ENCODE measurements at regions not wholly inside any gene's neighbourhood (a gene's known extent, or its start where the extent isn't known, plus 50 kb on each side); places are given as distances from the start of the nearest gene placed in this dataset.

- DNase-seq, result no peak
Measured at GRCh38 chr11:90803831-90804230, 581.0 kb upstream of the CHORDC1 start.

- no peak for DNase-seq
Measured at GRCh38 chr11:90803366-90803765, 580.5 kb upstream of the CHORDC1 start.

DNA sequence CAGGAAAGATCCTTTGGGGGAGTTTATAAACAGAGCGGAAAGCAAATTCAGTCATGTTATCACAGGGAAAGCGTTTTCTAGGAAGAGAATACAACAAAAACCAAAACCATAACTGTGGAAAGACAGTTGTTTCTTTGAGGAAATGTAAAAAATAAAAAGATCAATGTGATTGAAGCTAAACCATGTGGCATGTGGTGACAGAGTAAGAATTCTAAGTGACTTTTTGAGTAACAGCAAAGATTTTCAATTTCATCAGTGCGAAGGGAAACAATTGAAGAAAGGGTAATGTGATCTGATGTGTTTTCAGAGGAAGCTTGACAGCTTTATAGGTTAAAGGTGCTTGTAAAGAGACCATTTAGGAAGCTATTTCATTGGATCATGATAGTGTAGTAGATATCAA is 575.9 kb upstream of the CHORDC1 start:
- no peak for DNase-seq

GRCh38 chr11:90795746-90796145 is 572.9 kb upstream of the CHORDC1 start:
- DNase-seq, result no peak

- DNase-seq, result no peak
Measured at GRCh38 chr11:90788961-90789360, 566.1 kb upstream of the CHORDC1 start.

DNA sequence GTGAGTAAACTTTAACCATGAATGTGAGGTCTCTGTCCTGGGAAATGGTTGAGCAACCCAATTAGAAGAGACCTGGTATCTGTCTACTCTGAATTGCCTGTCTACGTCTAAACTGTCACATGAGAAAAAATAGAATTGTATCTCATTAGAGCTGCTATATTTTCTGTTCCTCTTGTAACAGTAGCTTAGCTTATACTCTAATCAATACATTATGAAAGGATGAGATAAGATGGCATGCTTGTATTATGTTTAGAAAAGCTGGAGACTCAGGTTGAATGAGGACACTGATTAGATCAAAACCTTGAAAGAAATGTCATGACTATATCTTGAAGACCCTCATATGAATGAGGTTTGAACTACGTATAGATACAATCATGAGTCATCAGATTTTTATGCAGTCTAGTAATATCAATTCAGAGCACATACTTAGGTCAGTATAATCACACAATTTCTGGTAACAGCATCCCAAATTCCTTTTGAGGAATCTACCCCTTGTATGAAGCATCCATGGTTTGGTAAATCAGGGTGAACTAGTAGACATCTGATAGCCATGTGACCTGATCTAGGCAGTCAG is 561.5 kb upstream of the CHORDC1 start:
- no peak for DNase-seq

DNA sequence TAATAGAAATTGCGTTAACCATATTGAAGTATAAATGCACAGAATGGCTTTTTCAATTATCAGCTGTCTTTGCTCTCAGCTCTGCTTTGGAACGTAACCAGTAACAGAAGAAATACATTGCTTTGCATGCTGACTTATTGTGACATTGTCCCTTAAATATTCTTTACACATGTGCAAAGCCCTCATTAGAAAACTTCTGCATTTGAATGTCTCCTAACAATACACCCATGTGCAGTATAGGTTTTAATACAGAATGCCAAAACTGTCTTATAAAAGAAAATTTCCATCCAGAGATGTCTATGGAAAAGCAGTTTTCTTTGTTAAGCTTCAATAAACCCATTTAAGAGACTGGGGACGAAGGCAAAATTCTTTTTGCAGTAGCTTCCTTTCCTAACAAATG is 560.3 kb upstream of the CHORDC1 start:
- DNase-seq, result no peak

DNA sequence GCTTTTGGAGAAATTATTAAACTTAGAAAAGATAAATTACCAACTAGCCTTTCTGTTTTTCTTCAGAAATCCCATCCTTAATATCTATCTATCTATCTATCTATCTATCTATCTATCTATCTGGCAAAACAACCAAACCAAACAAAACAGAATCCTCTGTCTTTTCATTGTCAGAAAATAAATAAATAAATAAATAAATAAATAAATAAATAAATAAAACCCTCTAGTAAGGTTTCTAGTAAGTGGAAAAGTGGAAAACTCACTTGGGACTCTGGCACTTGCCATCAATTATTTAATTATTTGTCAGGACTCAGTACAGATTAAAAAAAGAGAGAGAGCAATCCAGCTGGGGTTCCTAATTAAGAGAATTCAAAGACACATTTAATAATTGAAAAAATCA is 556.2 kb upstream of the CHORDC1 start:
- no peak for DNase-seq

DNA sequence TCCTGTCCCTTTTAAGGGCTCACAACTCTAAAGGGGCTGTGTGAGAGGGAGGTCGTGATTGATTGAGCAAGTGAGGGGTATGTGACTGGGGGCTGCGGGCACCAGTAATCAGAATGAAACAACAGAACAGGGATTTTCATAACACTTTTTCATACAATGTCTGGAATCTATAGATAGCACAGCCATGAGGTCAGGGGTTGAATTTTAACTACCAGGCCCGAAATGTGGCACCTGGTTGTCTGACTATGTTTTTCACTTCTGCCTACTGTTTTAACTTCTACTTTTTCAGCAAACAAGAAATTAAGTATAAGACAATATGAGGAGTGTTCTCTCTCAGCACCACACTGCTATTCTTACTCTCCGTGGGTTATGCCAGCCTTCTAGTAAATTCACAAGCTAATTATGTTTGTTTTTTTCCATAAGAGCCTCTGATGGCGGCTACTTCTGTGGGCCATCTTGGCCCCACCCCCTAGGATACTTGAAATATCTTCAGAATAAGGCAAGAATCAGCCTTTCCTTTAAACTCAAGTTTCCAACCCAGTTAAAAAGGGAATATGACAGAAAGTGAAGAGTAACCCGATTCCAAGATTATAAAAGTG is 552.8 kb upstream of the CHORDC1 start:
- DNase-seq, result no peak

DNA sequence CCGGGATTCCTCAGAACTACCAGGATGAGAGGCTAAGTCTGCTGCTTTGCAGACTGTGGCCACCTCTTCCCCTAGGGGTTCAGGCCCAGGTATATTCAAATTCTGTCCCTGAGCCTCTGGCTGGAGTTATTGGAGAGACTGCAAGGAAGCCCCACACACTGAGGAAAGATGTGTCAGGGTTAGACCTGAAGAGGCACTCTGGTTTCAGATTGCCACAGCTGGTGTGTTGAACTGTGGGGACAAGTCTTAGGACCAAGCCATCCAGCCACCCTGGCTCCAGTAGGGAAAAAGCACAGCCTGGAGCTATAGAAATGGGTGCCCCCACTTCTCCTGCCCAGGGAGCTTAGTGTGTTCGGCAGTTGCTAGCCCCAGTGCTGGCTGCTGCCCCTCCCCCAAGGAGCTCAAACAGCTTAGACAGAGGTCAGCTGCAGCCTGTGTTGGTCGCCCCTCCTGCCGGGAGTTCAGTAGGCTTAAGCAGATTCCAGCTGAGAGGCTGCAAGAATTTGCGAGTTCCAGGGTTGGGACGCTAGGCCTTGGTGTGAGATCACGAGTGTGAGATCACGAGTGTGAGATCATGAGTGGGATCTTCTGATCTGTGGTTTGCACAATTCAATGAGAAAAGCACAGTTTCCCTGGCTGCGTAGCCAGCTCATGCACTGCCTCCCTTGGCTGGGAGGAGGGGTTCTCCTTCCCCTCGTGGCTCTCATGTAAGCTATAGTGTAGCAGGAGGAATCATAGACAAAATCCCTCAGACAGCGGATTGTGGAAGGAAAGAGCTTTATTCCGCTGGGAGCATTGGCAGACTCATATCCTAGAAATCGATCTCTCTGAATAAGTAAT is 552.1 kb upstream of the CHORDC1 start:
- DNase-seq, result no peak

DNA sequence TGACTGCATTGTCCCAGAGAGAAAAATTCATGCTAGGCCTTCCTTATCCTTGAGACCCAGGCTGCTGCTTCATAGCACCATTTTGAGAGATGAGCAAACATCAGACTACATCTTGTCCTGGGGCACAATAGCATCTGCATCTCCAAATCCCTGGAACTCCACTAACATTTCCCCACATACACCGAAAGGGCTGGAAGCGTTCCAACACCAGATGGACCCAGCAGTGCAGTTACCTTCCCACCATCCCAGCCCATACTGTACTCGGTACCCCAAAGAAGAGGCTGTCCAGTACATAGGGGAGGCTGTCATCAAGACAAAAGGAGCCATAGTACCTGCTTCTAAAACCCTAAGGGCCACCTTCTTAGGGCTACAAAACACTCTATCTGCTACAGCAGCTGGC is 547.2 kb upstream of the CHORDC1 start:
- DNase-seq, result no peak

DNA sequence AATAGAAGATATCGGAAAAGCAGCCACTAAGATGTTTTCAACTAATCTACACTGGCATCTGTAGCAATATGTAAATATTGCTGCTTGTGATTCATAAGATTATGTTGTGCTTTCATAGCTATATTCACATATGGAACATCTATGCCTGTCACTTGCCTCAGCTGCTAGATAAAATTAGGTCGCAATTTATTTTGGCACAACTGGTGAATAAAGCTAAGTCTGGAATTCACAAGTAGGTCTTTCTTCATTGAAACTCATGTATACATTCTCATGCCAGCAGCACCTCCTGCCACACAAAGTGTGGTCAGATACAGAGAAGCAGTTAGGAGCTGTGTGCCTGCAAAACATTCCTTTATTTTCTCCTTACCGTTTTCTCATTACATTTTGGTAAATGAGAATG is 543.3 kb upstream of the CHORDC1 start:
- no peak for DNase-seq

DNA sequence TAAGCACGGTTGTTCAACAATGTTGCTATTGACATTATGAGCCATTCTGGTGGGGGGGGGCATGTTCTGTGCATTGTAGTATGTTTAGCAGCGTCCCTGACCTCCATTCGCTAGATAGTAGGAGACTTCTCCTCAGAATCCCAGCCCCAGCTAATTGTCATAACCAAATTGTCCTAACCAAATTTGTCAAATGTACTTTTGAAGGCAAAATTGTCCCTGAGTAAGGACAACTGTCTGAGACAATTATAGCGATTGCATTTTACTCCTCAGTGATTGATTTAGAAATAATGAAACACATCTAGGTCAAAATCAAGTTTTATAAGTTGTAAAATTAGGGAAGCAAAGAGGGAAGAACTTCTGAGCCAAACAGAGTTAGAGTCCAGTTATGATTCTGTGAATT is 541.8 kb upstream of the CHORDC1 start:
- DNase-seq, result no peak

- DNase-seq, result no peak
Measured at GRCh38 chr11:90757849-90758494, 535.1 kb upstream of the CHORDC1 start.

- DNase-seq, result no peak
Measured at GRCh38 chr11:90756617-90757016, 533.8 kb upstream of the CHORDC1 start.

DNA sequence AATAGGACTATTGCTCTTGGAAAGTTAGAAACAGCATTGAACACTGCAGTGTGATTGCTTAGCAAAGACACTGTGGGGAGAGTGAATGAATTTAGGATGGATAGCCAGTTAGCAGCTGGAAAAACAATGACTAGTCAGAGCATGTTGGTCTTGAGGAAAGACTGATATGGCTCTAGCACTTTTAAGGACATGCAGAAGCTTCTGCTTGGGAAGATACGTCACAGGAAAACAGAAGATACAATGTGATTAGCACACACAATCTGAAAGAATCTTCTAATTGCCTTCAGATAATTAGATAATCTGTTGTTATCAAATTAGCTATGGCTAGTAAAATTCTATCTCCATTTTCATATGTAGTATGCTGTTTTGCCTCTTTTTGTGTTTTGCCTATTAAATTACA is 530.7 kb upstream of the CHORDC1 start:
- DNase-seq, result no peak

- DNase-seq, result no peak
Measured at GRCh38 chr11:90747057-90747456, 524.2 kb upstream of the CHORDC1 start.

GRCh38 chr11:90744169-90744568 is 521.3 kb upstream of the CHORDC1 start:
- no peak for DNase-seq

DNA sequence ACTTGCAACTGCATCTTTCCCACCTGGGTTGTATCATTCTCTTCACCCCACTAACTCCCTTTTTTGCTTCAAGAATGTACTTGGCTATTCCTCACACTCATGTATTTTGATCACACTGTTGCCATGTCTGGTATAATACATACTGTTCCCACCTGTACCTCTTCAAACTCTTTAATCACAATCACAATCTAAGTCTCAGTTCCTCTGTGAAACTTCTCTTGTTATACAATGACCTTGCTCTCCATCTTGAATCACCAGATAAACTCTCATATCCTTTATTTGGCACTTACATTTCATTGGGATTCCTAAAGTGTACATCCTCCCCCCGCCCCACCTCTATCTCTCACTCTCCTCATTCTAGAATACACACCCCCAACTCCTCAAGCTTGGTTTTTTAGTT is 516.0 kb upstream of the CHORDC1 start:
- no peak for DNase-seq

DNA sequence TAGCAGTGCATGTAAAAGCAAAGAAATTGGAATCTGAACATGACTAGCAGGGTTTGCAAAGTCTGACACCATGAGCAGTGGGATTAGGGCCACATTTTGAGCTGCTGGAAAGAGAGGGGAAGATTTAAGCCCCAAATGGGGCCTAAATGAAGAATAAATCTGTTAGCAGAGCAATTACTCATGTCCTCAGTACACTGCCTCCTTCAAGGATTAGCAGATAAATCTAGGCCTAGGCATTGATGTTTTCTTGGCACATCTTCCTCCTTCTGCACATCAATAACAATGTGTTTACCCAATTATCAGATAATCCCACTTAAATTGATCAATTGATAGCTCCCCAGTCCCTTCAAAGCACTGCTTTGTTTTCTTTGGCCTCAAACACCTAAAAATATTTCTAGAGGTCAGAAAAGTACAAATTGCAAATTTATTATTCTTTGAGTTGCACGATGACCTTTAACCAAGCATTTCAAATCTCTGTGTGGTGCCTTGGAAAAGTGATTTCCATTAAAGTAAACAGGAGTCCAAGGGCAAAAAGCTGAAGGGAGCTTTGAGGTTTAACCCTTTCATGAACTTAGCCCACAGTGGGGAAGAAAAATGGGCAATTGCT is 514.7 kb upstream of the CHORDC1 start:
- no peak for DNase-seq

GRCh38 chr11:90732486-90732885 is 509.6 kb upstream of the CHORDC1 start:
- DNase-seq, result no peak

GRCh38 chr11:90723475-90723874 is 500.6 kb upstream of the CHORDC1 start:
- DNase-seq, result no peak

- no peak for DNase-seq
Measured at GRCh38 chr11:90722552-90723190, 499.8 kb upstream of the CHORDC1 start.
